Medulla oblongata (tissue), 1 donor: ENCODE measurements at regions not wholly inside any gene's neighbourhood (a gene's known extent, or its start where the extent isn't known, plus 50 kb on each side); places are given as distances from the start of the nearest gene placed in this dataset.

Source experiments
- DNase-seq: peaks from one replicate; pipeline ENCODE4 v3.0.0-alpha.2; 2015; ENCODE audit errors: extremely low spot score

- no peak for DNase-seq
Measured at GRCh38 chr2:224211791-224212190, 172.7 kb upstream of the SERPINE2 start.

DNA sequence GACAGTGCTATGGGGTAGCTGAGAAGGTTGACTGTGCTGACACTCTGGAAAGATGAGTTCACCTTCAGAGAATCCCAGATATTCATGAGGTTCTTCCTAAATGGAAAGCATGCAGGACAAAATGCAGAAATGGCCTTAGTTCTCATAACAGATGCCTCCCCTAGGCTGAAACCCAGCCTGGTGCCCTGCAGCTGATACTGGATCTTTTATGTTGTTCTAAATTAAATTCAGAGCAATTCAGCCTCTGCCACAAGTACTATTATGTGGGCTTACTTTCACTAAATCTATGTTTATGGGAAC, 172.0 kb upstream of the SERPINE2 start:
- no peak for DNase-seq

GRCh38 chr2:224210286-224211180, 171.4 kb upstream of the SERPINE2 start:
- no peak for DNase-seq

GRCh38 chr2:224209555-224210285, 170.6 kb upstream of the SERPINE2 start:
- DNase-seq: no peak

- DNase-seq: no peak
Measured at GRCh38 chr2:224208443-224208842, 169.4 kb upstream of the SERPINE2 start.

- DNase-seq: no peak
Measured at GRCh38 chr2:224208007-224208406, 168.9 kb upstream of the SERPINE2 start.

GRCh38 chr2:224206816-224207215, 167.7 kb upstream of the SERPINE2 start:
- no peak for DNase-seq

- DNase-seq: no peak
Measured at GRCh38 chr2:224202281-224202865, 163.3 kb upstream of the SERPINE2 start.

GRCh38 chr2:224198436-224198835, 159.3 kb upstream of the SERPINE2 start:
- no peak for DNase-seq

DNA sequence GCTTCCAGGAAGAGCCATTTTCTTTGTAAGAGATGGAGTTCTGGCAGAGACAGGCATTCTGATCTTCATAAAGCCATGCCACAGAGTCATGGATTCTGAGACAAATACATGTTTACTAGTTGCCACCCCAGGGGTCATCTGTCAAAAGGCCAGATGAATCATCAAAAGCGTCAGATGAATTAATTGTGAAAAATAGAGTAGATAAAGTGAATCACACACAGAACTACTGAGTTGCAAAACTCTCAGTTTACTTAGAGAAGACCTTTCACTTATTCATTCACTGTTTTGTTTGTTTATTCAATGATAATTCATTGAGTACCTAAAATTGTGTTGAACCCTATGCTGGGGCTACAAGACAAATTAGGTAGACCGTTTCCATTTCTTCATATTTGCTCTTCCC, 157.7 kb upstream of the SERPINE2 start:
- no peak for DNase-seq

DNA sequence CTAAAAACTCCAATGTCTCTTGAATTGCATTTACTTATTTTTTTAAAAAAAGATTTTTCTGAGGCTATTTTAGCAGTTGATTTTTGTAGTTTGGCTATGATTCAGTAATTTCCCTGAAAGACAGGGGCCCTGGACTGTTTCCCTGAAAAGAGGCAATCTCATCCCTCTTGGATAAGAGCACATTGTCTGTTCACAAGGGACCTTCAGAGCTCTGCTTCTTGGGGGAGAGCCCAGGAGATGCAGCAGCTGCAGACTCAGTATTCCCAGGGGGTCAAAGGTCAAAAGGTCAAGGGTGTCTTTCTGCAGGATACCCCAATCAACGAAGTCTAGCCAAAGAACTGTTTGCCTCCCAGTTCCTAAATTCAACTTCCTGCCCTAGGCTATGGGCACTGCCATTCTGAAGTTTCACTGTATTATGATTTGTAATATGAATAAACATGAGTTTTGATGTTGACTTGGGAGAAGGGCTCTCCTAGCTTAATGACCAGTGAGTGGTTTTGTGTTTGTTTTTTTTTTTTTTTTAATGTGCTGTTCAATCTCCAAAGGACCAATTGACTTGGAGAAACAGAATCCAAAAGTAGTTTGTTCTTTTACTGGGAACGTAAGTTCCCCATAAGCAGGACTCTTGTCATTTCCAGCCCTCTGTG, 157.0 kb upstream of the SERPINE2 start:
- DNase-seq: peak; percentile 94

DNA sequence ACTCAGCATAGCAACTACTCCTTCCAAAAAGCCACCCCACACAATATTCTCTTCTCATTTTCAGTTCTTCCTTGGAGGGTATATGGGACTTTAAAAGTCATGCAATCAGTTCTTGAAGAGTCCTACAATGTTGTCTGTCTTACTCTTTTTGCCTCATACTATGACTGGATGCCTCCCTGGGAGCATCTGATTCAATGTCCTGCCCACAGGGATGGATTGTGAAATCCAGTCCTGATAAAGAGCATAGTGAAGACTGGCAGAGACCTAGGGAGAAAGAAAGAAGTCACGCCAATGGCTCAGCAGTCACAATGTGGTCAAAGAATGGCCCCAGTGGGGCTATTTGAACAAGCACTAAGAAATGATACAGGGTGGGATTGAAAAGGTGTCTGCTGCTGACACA, 155.1 kb upstream of the SERPINE2 start:
- no peak for DNase-seq

DNA sequence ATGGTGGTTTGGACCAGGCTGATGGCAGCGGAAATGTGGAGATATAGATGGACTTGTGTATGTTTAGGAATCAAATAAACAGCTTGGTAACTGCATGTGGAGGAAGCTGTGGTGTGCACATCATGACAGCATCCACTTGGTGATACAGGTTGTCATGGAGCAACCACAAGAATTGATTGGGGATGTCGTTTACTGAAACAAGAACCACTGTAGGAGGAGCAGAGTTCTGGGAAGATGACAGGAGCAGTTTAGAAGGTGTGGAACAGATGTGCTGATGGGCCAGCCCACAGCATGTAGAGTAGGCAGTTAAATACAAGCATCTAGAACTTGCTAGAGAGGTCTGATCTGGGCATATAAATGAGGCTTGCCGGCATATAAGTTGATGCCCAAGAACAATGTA, 152.4 kb upstream of the SERPINE2 start:
- DNase-seq: no peak

DNA sequence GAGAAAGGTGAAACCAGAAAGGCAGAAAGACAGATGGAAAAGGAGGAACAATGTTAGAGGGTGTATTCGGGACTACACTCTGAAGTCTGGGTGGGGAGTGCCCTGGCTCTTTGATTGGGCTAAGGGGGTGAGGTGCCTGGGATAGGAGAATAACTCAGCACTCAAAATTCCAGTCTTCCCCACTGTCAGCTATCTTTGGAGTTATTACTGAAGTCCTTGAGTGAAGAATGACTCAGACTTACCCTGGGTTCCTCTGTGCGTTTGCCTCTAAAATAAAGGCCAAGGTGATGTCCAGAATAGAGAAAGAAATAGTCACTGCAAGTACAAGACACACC, 151.8 kb upstream of the SERPINE2 start:
- DNase-seq: no peak

- no peak for DNase-seq
Measured at GRCh38 chr2:224190234-224190935, 151.3 kb upstream of the SERPINE2 start.

DNA sequence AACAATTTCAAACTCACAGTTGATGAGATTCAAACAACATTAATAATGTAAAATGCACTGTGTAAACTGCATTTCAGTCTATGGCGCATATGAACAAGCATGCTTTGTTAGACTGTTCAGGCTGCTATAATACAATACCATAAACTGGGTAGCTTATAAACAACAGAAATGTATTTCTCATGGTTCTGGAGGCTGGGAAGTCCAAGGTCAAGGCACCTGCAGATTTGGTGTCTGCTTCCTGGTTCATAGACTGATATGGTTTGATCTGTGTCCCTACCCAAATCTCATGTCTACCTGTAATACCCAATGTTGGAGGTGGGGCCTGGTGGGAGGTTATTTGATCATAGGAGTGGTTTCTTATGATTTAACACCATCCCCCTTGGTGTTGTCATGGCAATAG, 148.1 kb upstream of the SERPINE2 start:
- no peak for DNase-seq

GRCh38 chr2:224185023-224185601, 146.0 kb upstream of the SERPINE2 start:
- DNase-seq: no peak

DNA sequence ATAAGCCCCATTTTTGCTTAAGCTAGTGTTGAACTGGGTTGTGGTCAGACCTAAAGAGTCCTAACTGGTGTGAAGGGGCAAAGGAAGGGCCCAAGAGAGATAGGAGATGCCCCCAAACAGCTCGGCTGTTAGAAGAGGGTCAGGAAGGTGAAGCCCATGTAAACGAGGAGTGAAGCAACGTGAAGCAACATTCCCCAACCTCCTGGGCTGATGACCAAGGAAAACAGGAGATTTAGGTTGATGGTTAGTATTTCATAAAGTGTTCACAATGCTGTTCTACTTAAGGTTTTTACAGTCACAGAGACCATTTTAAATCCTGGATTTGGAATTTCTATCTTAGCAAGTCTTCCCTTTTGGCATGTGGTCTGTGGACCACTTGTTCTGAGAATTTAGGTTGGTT, 144.0 kb upstream of the SERPINE2 start:
- DNase-seq: no peak

GRCh38 chr2:224182498-224182897, 143.4 kb upstream of the SERPINE2 start:
- no peak for DNase-seq

DNA sequence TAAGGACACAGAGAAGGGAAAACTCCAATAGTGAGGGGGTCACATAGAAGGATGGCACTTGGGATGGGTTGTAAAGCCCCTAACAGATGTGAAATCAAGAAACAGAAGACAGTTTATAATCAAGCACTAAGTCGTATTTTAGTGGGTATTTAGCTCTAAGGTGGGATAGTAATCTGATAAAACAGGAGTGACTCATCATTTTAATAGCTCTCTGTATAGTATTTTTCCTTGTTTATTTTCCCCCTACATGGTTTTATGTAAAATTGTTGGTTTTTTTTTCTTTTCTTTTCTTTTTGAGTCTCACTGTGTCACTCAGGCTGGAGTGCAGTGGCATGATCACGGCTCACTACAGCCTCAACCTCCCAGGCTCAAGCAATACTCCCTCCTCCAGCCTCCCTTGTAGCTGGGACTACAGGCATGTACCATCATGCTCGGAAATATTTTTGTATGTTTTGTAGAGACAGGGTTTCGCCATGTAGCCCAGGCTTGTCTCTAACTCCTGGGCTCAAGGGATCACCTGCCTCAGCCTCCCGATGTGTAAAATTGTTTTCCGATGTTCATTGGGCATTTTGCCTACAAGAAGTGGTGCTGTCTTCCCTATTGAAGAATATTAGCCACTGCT, 142.6 kb upstream of the SERPINE2 start:
- DNase-seq: no peak

GRCh38 chr2:224180810-224181209, 141.7 kb upstream of the SERPINE2 start:
- no peak for DNase-seq
